ENCODE measurements at regions not wholly inside any gene's neighbourhood (a gene's known extent, or its start where the extent isn't known, plus 50 kb on each side); places are given as distances from the start of the nearest gene placed in this dataset.

DNA sequence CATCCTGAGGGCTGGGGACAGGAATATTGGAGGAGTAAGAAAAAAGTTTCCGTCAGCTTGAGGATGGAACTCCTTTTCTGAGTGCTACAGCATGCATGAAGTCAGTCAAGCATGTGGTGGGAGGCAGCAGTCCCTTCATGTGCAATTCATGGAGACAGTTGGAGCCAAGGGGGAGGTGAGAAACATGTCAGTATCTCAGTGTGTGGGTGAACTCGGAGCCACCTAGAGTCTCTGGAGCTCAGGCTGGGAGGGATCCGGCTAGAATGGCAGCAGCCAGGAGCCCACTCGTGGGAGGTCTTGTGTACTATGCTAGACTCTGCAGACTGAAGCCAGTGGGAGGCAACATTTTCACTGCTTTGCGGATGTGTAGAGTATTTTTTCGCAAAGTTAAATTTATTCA, 60.3 kb downstream of the AVPR1A start:
- CTCF ChIA-PET, result no interaction called here
- Histone ChIP-seq H3K4me1 (ENCODE audit: control insufficient read depth in 1 of 2, insufficient read depth in 2 of 2, low read depth in 1 of 2, low read length in 1 of 2) (no peaks in the 10 kb centered on the region), H3K36me3 (replicated peaks in 1 of 2; ENCODE audit: control insufficient read depth in 1 of 2, insufficient read depth in 2 of 2, low read length in 1 of 2) (no peaks in the 10 kb centered on the region)

DNA sequence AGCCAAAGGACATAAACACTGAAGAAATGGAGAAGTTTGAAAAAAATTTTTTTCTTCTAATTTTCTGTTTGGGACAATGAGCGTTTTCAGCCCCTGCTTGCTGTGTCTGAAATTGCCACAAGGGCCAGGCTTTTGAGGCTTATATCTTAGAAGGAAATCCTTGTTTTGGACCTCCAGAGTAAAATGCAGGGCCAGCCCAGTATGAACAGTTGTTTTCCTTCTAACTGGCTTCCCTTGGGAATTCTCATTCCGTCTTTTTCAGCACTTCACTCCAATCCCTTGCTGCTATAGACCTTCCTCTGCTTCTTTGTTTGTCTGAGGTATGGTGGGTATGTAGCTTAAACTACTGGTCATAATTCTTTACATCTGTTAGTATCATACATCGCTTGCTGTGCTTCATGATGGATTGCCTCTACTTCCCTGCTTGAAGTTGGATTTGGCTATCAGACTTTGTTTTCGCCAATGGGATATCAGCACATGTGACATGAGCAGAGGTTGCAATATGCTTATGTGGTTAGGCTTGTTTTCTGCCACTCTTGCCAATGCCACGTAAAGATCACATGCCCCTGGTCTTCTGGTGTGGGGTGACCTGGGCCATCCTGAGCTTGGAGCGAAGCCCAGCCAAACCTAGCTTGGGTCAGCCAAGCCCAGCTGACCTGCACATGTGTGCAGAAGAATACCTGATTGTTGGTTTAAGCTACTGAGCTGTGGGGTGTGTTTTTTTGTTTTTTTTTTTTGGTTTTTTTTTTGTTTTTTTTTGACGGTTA, 64.7 kb downstream of the AVPR1A start:
- no peaks in the 10 kb centered on the region for H3K36me3 ChIP-seq (replicated peaks in 1 of 2; ENCODE audit: control insufficient read depth in 1 of 2, insufficient read depth in 2 of 2, low read length in 1 of 2)
- H3K9ac ChIP-seq, result no peak overlapping the region
- ChIA-PET CTCF (interaction anchor here (0.5 to 1.1 kb wide), 2 partner anchors 10 to 337 kb away, joined by 3 read pairs; no protein-coding TSS in a partner anchor), POLR2A (no interaction called here)
- no peaks in the 10 kb centered on the region for H3F3A ChIP-seq (replicated peaks; ENCODE audit: insufficient read depth)
- no peak overlapping the region for H3K27ac ChIP-seq (ENCODE audit: low read depth in 2 of 2, low read length in 1 of 2)
- H3K9me2 ChIP-seq, result no peaks in the 10 kb centered on the region
- no peak for TF ChIP-seq SIN3A (IDR thresholded peaks at IDR 0.05; ENCODE audit: borderline replicate concordance, low read depth, low read length)
- TF ChIP-seq, protein P1, sequence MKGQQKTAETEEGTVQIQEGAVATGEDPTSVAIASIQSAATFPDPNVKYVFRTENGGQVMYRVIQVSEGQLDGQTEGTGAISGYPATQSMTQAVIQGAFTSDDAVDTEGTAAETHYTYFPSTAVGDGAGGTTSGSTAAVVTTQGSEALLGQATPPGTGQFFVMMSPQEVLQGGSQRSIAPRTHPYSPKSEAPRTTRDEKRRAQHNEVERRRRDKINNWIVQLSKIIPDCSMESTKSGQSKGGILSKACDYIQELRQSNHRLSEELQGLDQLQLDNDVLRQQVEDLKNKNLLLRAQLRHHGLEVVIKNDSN (IDR thresholded peaks at IDR 0.05; ENCODE audit: borderline replicate concordance, low read depth), result no peak
- no peak for TF ChIP-seq YY1 (IDR thresholded peaks at IDR 0.05; ENCODE audit: low read depth)
- no peak for TF ChIP-seq FOXJ3 (CRISPR knock-in tag; IDR thresholded peaks at IDR 0.05)
- no peak for TF ChIP-seq POLR2AphosphoS5 (IDR thresholded peaks at IDR 0.05; ENCODE audit: low read depth, low read length)
- TF ChIP-seq TAF1 (IDR thresholded peaks at IDR 0.05; ENCODE audit: borderline replicate concordance, low read depth, low read length), result no peak
- TF ChIP-seq, protein P2, sequence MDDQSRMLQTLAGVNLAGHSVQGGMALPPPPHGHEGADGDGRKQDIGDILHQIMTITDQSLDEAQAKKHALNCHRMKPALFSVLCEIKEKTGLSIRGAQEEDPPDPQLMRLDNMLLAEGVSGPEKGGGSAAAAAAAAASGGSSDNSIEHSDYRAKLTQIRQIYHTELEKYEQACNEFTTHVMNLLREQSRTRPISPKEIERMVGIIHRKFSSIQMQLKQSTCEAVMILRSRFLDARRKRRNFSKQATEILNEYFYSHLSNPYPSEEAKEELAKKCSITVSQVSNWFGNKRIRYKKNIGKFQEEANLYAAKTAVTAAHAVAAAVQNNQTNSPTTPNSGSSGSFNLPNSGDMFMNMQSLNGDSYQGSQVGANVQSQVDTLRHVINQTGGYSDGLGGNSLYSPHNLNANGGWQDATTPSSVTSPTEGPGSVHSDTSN (IDR thresholded peaks at IDR 0.05), result no peak
- TF ChIP-seq TEAD4 (IDR thresholded peaks at IDR 0.05; ENCODE audit: borderline replicate concordance, insufficient read depth), result no peak
- no peak for TF ChIP-seq MXI1 (IDR thresholded peaks at IDR 0.05; ENCODE audit: low read depth, low read length)
- TF ChIP-seq, protein P3, sequence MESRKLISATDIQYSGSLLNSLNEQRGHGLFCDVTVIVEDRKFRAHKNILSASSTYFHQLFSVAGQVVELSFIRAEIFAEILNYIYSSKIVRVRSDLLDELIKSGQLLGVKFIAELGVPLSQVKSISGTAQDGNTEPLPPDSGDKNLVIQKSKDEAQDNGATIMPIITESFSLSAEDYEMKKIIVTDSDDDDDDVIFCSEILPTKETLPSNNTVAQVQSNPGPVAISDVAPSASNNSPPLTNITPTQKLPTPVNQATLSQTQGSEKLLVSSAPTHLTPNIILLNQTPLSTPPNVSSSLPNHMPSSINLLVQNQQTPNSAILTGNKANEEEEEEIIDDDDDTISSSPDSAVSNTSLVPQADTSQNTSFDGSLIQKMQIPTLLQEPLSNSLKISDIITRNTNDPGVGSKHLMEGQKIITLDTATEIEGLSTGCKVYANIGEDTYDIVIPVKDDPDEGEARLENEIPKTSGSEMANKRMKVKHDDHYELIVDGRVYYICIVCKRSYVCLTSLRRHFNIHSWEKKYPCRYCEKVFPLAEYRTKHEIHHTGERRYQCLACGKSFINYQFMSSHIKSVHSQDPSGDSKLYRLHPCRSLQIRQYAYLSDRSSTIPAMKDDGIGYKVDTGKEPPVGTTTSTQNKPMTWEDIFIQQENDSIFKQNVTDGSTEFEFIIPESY (IDR thresholded peaks at IDR 0.05; ENCODE audit: borderline replicate concordance, low read depth), result no peak
- no peak overlapping the region for H3K4me3 ChIP-seq (ENCODE audit: low read depth in 2 of 2, low read length in 1 of 2)
- H3K9me3 ChIP-seq, result no peaks in the 10 kb centered on the region
- no peaks in the 10 kb centered on the region for H3K4me1 ChIP-seq (ENCODE audit: control insufficient read depth in 1 of 2, insufficient read depth in 2 of 2, low read depth in 1 of 2, low read length in 1 of 2)
- H2AFZ ChIP-seq (ENCODE audit: low read depth), result no peak overlapping the region
- no peaks in the 10 kb centered on the region for H3K79me2 ChIP-seq (ENCODE audit: insufficient read depth)
- 20% methylated on average over 7 of the region's 7 CpGs for WGBS (ENCODE audit: low lambda C conversion rate)
- peaks cover 18% of the 10 kb centered on the region; the same call in 1 of the 2 replicates for H3K27me3 ChIP-seq (ENCODE audit: insufficient read depth)
- no peak for DNase-seq
- H3K4me2 ChIP-seq, result no peak overlapping the region
- H4K20me1 ChIP-seq (ENCODE audit: insufficient read depth), result no peaks in the 10 kb centered on the region

More for the DNA sequence above, 60.3 kb downstream of the AVPR1A start:
- DNase-seq, result no peak
- TF ChIP-seq POLR2AphosphoS5 (IDR thresholded peaks at IDR 0.05; ENCODE audit: low read depth, low read length) (no peak), YY1 (IDR thresholded peaks at IDR 0.05; ENCODE audit: low read depth) (no peak), RFX5 (IDR thresholded peaks at IDR 0.05; ENCODE audit: low read length) (no peak), CHD2 (IDR thresholded peaks at IDR 0.05; ENCODE audit: low read length, partially characterized antibody) (no peak), EP300 (IDR thresholded peaks at IDR 0.05; ENCODE audit: borderline replicate concordance in 1 of 2, low read depth in 1 of 2, low read length in 1 of 2) (no peak)
- TF ChIP-seq, protein P4, sequence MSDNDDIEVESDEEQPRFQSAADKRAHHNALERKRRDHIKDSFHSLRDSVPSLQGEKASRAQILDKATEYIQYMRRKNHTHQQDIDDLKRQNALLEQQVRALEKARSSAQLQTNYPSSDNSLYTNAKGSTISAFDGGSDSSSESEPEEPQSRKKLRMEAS (IDR thresholded peaks at IDR 0.05; ENCODE audit: low read depth), result no peak
- TF ChIP-seq, protein P5, sequence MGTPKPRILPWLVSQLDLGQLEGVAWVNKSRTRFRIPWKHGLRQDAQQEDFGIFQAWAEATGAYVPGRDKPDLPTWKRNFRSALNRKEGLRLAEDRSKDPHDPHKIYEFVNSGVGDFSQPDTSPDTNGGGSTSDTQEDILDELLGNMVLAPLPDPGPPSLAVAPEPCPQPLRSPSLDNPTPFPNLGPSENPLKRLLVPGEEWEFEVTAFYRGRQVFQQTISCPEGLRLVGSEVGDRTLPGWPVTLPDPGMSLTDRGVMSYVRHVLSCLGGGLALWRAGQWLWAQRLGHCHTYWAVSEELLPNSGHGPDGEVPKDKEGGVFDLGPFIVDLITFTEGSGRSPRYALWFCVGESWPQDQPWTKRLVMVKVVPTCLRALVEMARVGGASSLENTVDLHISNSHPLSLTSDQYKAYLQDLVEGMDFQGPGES (IDR thresholded peaks at IDR 0.05; ENCODE audit: low read depth, low read length), result no peak
- peaks cover 18% of the 10 kb centered on the region; the same call in 1 of the 2 replicates for H3K27me3 ChIP-seq (ENCODE audit: insufficient read depth)
- H3F3A ChIP-seq (replicated peaks; ENCODE audit: insufficient read depth), result no peaks in the 10 kb centered on the region
- H3K9me3 ChIP-seq, result no peaks in the 10 kb centered on the region
- POLR2A ChIA-PET, result no interaction called here
- no peak overlapping the region for H3K27ac ChIP-seq (ENCODE audit: low read depth in 2 of 2, low read length in 1 of 2)
- H3K79me2 ChIP-seq (ENCODE audit: insufficient read depth), result no peaks in the 10 kb centered on the region
- no peak overlapping the region for H3K4me2 ChIP-seq
- no peaks in the 10 kb centered on the region for H3K9me2 ChIP-seq
- 9% methylated on average over 5 of the region's 6 CpGs for WGBS (ENCODE audit: low lambda C conversion rate)
- no peak overlapping the region for H2AFZ ChIP-seq (ENCODE audit: low read depth)
- no peak overlapping the region for H3K4me3 ChIP-seq (ENCODE audit: low read depth in 2 of 2, low read length in 1 of 2)
- no peaks in the 10 kb centered on the region for H4K20me1 ChIP-seq (ENCODE audit: insufficient read depth)
- no peak overlapping the region for H3K9ac ChIP-seq

Measured in SK-N-SH (cell line).